ENCODE measurements at regions not wholly inside any gene's neighbourhood (a gene's known extent, or its start where the extent isn't known, plus 50 kb on each side); places are given as distances from the start of the nearest gene placed in this dataset.

- POLR2A ChIA-PET: no interaction called here
- no peaks in the 10 kb centered on the region for H3K9me3 ChIP-seq (ENCODE audit: control insufficient read depth, insufficient read depth, low read length)
- CTCF ChIA-PET: no interaction called here
- no peak overlapping the region for H3K27ac ChIP-seq (ENCODE audit: low read depth, low read length)
- no peak for TF ChIP-seq CTCF (IDR thresholded peaks at IDR 0.05; ENCODE audit: low read depth, low read length)
- H3K4me3 ChIP-seq (ENCODE audit: low read depth, low read length): no peak overlapping the region
- peaks cover 16% of the 10 kb centered on the region for H3K27me3 ChIP-seq (ENCODE audit: control insufficient read depth, insufficient read depth, low read length)
- DNase-seq (ENCODE audit: low read depth, low spot score): no peak
These were observed 353.8 kb upstream of the GATB start for GRCh38 chr4:152114562-152114961.

GRCh38 chr4:152112887-152113286 lies 352.1 kb upstream of the GATB start:
- Histone ChIP-seq H3K27ac (ENCODE audit: low read depth, low read length) (no peak overlapping the region), H3K4me3 (ENCODE audit: low read depth, low read length) (no peak overlapping the region), H3K9me3 (ENCODE audit: control insufficient read depth, insufficient read depth, low read length) (no peaks in the 10 kb centered on the region), H3K27me3 (ENCODE audit: control insufficient read depth, insufficient read depth, low read length) (peaks cover 5% of the 10 kb centered on the region)
- no peak for DNase-seq (ENCODE audit: low read depth, low spot score)
- ChIA-PET POLR2A (no interaction called here), CTCF (no interaction called here)
- no peak for TF ChIP-seq CTCF (IDR thresholded peaks at IDR 0.05; ENCODE audit: low read depth, low read length)

- H3K4me3 ChIP-seq (ENCODE audit: low read depth, low read length): no peak overlapping the region
- H3K27me3 ChIP-seq (ENCODE audit: control insufficient read depth, insufficient read depth, low read length): peaks cover 2% of the 10 kb centered on the region
- no peak for DNase-seq (ENCODE audit: low read depth, low spot score)
- ChIA-PET POLR2A (no interaction called here), CTCF (no interaction called here)
- H3K9me3 ChIP-seq (ENCODE audit: control insufficient read depth, insufficient read depth, low read length): no peaks in the 10 kb centered on the region
- no peak overlapping the region for H3K27ac ChIP-seq (ENCODE audit: low read depth, low read length)
- TF ChIP-seq CTCF (IDR thresholded peaks at IDR 0.05; ENCODE audit: low read depth, low read length): no peak
These were observed 351.4 kb upstream of the GATB start for GRCh38 chr4:152112190-152112589.

- POLR2A ChIA-PET: no interaction called here
- CTCF ChIA-PET: no interaction called here
- no peak overlapping the region for H3K4me3 ChIP-seq (ENCODE audit: low read depth, low read length)
- no peak for DNase-seq (ENCODE audit: low read depth, low spot score)
- TF ChIP-seq CTCF (IDR thresholded peaks at IDR 0.05; ENCODE audit: low read depth, low read length): no peak
- H3K9me3 ChIP-seq (ENCODE audit: control insufficient read depth, insufficient read depth, low read length): no peaks in the 10 kb centered on the region
- no peaks in the 10 kb centered on the region for H3K27me3 ChIP-seq (ENCODE audit: control insufficient read depth, insufficient read depth, low read length)
- H3K27ac ChIP-seq (ENCODE audit: low read depth, low read length): no peak overlapping the region
These were observed 350.0 kb upstream of the GATB start for GRCh38 chr4:152110780-152111179.

- Histone ChIP-seq H3K9me3 (ENCODE audit: control insufficient read depth, insufficient read depth, low read length) (no peaks in the 10 kb centered on the region), H3K27me3 (ENCODE audit: control insufficient read depth, insufficient read depth, low read length) (no peaks in the 10 kb centered on the region), H3K4me3 (ENCODE audit: low read depth, low read length) (no peak overlapping the region), H3K27ac (ENCODE audit: low read depth, low read length) (no peak overlapping the region)
- ChIA-PET CTCF (no interaction called here), POLR2A (no interaction called here)
- DNase-seq (ENCODE audit: low read depth, low spot score): no peak
- no peak for TF ChIP-seq CTCF (IDR thresholded peaks at IDR 0.05; ENCODE audit: low read depth, low read length)
These were observed 349.0 kb upstream of the GATB start for GRCh38 chr4:152109531-152110509.

All from AG04450 (cell line).